ENCODE measurements at regions not wholly inside any gene's neighbourhood (a gene's known extent, or its start where the extent isn't known, plus 50 kb on each side); places are given as distances from the start of the nearest gene placed in this dataset.

- CTCF ChIA-PET, result no interaction called here
- H3K9ac ChIP-seq, result no peak overlapping the region
Measured at GRCh38 chr18:51952844-51953243, 387.2 kb upstream of the DCC start.

DNA sequence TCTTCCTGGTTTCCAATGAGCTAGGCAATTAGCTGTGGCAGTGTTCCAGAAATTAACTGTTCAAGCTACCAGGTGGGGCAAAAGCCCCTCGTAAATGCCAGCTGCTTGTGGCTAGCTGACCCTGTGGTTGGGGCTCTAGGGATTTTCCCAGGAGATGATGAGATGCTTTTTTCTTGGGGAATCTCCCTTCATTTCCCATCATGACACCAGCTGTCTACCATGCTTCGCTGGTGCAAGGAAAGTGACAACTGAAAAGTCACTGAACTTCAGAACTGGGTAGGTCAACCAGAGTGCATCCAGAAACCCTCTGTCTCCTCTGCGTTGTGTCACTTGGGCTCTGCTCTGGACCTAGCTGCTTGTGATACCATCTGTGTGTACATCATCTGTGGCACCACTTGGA lies 386.5 kb upstream of the DCC start:
- Histone ChIP-seq H3K4me2 (no peak overlapping the region), H3K9me2 (no peaks in the 10 kb centered on the region), H3K79me2 (ENCODE audit: insufficient read depth) (no peaks in the 10 kb centered on the region), H3K27ac (ENCODE audit: low read depth in 2 of 2, low read length in 1 of 2) (no peak overlapping the region), H3K9ac (no peak overlapping the region), H3K4me1 (ENCODE audit: control insufficient read depth in 1 of 2, insufficient read depth in 2 of 2, low read depth in 1 of 2, low read length in 1 of 2) (no peaks in the 10 kb centered on the region), H3K4me3 (ENCODE audit: low read depth in 2 of 2, low read length in 1 of 2) (no peak overlapping the region), H3K36me3 (replicated peaks in 1 of 2; ENCODE audit: control insufficient read depth in 1 of 2, insufficient read depth in 2 of 2, low read length in 1 of 2) (no peaks in the 10 kb centered on the region), H3F3A (replicated peaks; ENCODE audit: insufficient read depth) (no peaks in the 10 kb centered on the region), H3K9me3 (no peaks in the 10 kb centered on the region), H3K27me3 (ENCODE audit: insufficient read depth) (no peaks in the 10 kb centered on the region), H2AFZ (ENCODE audit: low read depth) (no peak overlapping the region), H4K20me1 (ENCODE audit: insufficient read depth) (no peaks in the 10 kb centered on the region)
- CTCF ChIA-PET, result interaction anchor here (1.4 kb wide), 1 partner anchor 17 kb away, joined by 3 read pairs; no protein-coding TSS in a partner anchor
- WGBS (ENCODE audit: low lambda C conversion rate), result 14% methylated on average over 3 of the region's 3 CpGs
- no peak for DNase-seq
- POLR2A ChIA-PET, result no interaction called here
- TF ChIP-seq EZH2phosphoT487 (IDR thresholded peaks at IDR 0.05; ENCODE audit: borderline replicate concordance, low read depth) (no peak), RAD21 (IDR thresholded peaks at IDR 0.05; ENCODE audit: low read length) (no peak), FOXJ3 (CRISPR knock-in tag; IDR thresholded peaks at IDR 0.05) (no peak), GATA2 (CRISPR knock-in tag; IDR thresholded peaks at IDR 0.05) (no peak)
- TF ChIP-seq, protein P1, sequence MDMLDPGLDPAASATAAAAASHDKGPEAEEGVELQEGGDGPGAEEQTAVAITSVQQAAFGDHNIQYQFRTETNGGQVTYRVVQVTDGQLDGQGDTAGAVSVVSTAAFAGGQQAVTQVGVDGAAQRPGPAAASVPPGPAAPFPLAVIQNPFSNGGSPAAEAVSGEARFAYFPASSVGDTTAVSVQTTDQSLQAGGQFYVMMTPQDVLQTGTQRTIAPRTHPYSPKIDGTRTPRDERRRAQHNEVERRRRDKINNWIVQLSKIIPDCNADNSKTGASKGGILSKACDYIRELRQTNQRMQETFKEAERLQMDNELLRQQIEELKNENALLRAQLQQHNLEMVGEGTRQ (IDR thresholded peaks at IDR 0.05; ENCODE audit: borderline replicate concordance, low read depth, low read length), result no peak

More at GRCh38 chr18:51952844-51953243, 387.2 kb upstream of the DCC start:
- no peak overlapping the region for H3K4me3 ChIP-seq (ENCODE audit: low read depth in 2 of 2, low read length in 1 of 2)
- POLR2A ChIA-PET, result no interaction called here
- no peak overlapping the region for H3K4me2 ChIP-seq
- H4K20me1 ChIP-seq (ENCODE audit: insufficient read depth), result no peaks in the 10 kb centered on the region
- H3K27me3 ChIP-seq (ENCODE audit: insufficient read depth), result no peaks in the 10 kb centered on the region
- no peak overlapping the region for H3K27ac ChIP-seq (ENCODE audit: low read depth in 2 of 2, low read length in 1 of 2)
- H2AFZ ChIP-seq (ENCODE audit: low read depth), result no peak overlapping the region
- 36% methylated on average over 2 of the region's 2 CpGs for WGBS (ENCODE audit: low lambda C conversion rate)
- DNase-seq, result no peak
- no peaks in the 10 kb centered on the region for H3K36me3 ChIP-seq (replicated peaks in 1 of 2; ENCODE audit: control insufficient read depth in 1 of 2, insufficient read depth in 2 of 2, low read length in 1 of 2)
- H3K9me3 ChIP-seq, result no peaks in the 10 kb centered on the region
- no peaks in the 10 kb centered on the region for H3F3A ChIP-seq (replicated peaks; ENCODE audit: insufficient read depth)
- TF ChIP-seq SMC3 (IDR thresholded peaks at IDR 0.05; ENCODE audit: low read depth, low read length), result no peak
- no peak for TF ChIP-seq NRF1 (IDR thresholded peaks at IDR 0.05; ENCODE audit: low read depth, low read length)
- no peak for TF ChIP-seq TAF1 (IDR thresholded peaks at IDR 0.05; ENCODE audit: borderline replicate concordance, low read depth, low read length)
- no peak for TF ChIP-seq RCOR1 (IDR thresholded peaks at IDR 0.05; ENCODE audit: low read length)
- no peak for TF ChIP-seq EZH2phosphoT487 (IDR thresholded peaks at IDR 0.05; ENCODE audit: borderline replicate concordance, low read depth)
- TF ChIP-seq GATA2 (CRISPR knock-in tag; IDR thresholded peaks at IDR 0.05), result no peak
- no peak for TF ChIP-seq POLR2AphosphoS5 (IDR thresholded peaks at IDR 0.05; ENCODE audit: low read depth, low read length)
- TF ChIP-seq CHD2 (IDR thresholded peaks at IDR 0.05; ENCODE audit: low read length, partially characterized antibody), result no peak
- no peak for TF ChIP-seq GABPA (IDR thresholded peaks at IDR 0.05; ENCODE audit: low read depth)
- TF ChIP-seq, protein P2, sequence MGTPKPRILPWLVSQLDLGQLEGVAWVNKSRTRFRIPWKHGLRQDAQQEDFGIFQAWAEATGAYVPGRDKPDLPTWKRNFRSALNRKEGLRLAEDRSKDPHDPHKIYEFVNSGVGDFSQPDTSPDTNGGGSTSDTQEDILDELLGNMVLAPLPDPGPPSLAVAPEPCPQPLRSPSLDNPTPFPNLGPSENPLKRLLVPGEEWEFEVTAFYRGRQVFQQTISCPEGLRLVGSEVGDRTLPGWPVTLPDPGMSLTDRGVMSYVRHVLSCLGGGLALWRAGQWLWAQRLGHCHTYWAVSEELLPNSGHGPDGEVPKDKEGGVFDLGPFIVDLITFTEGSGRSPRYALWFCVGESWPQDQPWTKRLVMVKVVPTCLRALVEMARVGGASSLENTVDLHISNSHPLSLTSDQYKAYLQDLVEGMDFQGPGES (IDR thresholded peaks at IDR 0.05; ENCODE audit: low read depth, low read length), result no peak
- H3K4me1 ChIP-seq (ENCODE audit: control insufficient read depth in 1 of 2, insufficient read depth in 2 of 2, low read depth in 1 of 2, low read length in 1 of 2), result no peaks in the 10 kb centered on the region
- H3K9me2 ChIP-seq, result no peaks in the 10 kb centered on the region
- no peaks in the 10 kb centered on the region for H3K79me2 ChIP-seq (ENCODE audit: insufficient read depth)

Measured in SK-N-SH (cell line).